Stimulated activated naive CD8-positive, alpha-beta T cell treated with anti-CD3 and anti-CD28 coated beads, Interleukin-15, Interleukin-2, amounts not matched to agents 100 U/mL and 50 U/mL, for 24 hours (primary cell): ENCODE measurements at regions not wholly inside any gene's neighbourhood (a gene's known extent, or its start where the extent isn't known, plus 50 kb on each side); places are given as distances from the start of the nearest gene placed in this dataset.
"Not testable (repeated sequence)": the region's sequence is repeated elsewhere in the genome, so short reads cannot be mapped to it uniquely, and the experiment has no call there.

Source experiments
- ATAC-seq: fragments of 150-1000 bp; cut with Tn5 transposase; one replicate; pipeline ENCODE4 v1.10.0; 2021
- DNase-seq: peaks from one replicate; pipeline ENCODE4 v3.0.0; 2021

GRCh38 chr4:155032521-155033229 lies 175.8 kb upstream of the NPY2R start:
- DNase-seq (no peak), ATAC-seq (no peak)

- no peak for ATAC-seq
- no peak for DNase-seq
Observed at GRCh38 chr4:155033604-155034003, 174.8 kb upstream of the NPY2R start.

DNA sequence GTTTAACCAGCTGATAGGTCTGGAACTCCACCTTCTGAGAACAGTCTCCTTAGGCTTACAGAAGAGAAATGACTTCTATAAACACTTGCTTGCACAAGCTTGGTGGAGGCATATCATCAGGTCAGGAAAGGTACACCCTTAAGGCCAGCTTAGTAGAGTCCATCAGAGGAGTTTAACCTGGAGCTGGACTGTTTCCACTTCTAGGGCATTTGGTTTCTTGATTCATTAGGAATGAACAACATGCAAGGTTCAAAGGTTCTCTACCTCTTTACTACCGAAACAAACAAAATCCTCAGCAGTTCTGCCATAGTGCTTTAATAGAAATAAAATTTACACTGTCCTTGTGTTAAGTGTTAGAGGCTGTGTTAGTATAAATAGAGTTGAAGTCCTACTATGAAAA lies 171.4 kb upstream of the NPY2R start:
- DNase-seq = no peak

GRCh38 chr4:155038459-155038858 lies 170.0 kb upstream of the NPY2R start:
- DNase-seq (no peak), ATAC-seq (no peak)

More for the DNA sequence above, 171.4 kb upstream of the NPY2R start:
- no peak for ATAC-seq

DNA sequence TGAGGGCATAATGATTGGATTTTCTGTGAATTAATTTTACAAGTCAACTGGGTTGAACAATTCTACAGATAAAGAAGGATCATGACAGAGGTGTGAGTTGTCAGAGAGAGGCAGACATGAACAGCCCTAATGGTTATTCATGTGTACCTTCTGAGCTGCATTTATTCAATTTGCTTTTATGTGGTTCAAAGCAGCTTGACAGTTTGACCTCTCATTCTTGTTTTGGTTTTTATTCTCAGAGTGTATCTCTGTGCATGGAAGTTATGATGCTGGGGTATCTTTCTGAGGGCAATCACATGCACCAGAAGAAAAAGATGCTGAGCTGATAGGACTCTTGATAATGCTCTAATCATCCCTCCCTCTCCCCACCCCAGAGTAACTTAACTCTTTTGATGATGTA lies 169.3 kb upstream of the NPY2R start:
- no peak for ATAC-seq

GRCh38 chr4:155040031-155040430 lies 168.4 kb upstream of the NPY2R start:
- ATAC-seq = no peak
- no peak for DNase-seq

More for the DNA sequence above, 169.3 kb upstream of the NPY2R start:
- DNase-seq = no peak

- DNase-seq = no peak
- ATAC-seq = no peak
Observed at GRCh38 chr4:155042014-155042413, 166.4 kb upstream of the NPY2R start.

- not testable (repeated sequence) for ATAC-seq, DNase-seq
Observed at GRCh38 chr4:155044251-155044650, 164.2 kb upstream of the NPY2R start.

DNA sequence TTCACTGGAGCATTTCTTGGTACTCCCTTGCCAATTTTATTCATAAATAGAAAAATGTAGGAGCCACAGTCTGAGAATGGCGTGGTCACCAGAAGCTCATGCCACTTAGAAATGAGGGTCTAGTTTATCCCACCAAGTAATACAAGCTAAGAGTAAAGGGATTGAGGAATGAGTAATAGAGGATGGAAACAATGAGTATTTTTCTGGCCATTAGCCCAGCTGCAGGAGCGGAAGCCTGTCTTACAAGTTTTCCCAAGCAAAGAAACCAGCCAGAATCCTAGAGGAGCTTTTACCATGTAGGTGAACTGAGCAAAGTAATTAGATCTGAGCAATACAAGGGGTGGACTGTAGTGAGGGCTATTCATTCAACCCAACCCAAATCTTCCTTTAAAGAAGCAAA lies 160.7 kb upstream of the NPY2R start:
- DNase-seq = no peak
- no peak for ATAC-seq

DNA sequence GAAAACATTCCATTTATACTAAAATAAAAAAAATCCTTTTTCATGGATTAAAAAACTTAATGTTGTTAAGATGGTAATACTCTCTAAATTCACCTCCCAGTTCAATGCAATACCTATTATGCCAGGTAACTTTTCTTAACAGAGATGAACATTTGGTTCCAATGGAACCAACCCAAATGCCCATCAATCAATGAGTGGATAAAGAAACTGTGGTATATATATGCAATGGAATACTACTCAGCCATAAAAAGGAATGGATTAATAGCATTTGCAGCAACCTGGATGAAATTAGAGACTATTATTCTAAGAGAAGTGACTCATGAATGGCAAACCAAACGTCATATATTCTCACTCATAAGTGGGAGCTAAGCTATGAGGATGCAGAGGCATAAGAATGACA lies 154.4 kb upstream of the NPY2R start:
- DNase-seq, ATAC-seq: not testable (repeated sequence)

- DNase-seq (no peak), ATAC-seq (no peak)
Observed at GRCh38 chr4:155060419-155060818, 148.0 kb upstream of the NPY2R start.

DNA sequence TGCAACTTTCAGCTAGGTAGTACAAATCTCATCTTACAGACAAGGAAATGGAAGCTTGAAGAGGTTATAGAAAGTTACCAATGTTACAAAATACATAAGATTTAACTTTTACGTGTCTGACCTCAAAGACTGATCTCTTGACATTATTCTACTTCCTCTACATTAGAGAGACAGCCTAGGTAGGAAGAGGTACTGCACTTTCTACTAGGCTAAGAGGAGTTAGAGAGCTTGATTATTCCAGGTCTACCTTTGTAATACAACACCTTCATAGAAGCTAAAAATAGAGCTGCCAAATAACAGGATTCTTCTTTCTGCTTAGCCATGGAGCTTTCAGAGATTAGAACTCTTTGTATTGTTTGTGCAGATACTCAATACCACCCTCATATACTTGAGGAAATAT lies 147.6 kb upstream of the NPY2R start:
- no peak for ATAC-seq
- no peak for DNase-seq

- DNase-seq (no peak), ATAC-seq (no peak)
Observed at GRCh38 chr4:155062948-155063347, 145.5 kb upstream of the NPY2R start.

GRCh38 chr4:155064934-155065333 lies 143.5 kb upstream of the NPY2R start:
- DNase-seq, ATAC-seq: not testable (repeated sequence)

GRCh38 chr4:155066871-155067270 lies 141.6 kb upstream of the NPY2R start:
- ATAC-seq (no peak), DNase-seq (no peak)

DNA sequence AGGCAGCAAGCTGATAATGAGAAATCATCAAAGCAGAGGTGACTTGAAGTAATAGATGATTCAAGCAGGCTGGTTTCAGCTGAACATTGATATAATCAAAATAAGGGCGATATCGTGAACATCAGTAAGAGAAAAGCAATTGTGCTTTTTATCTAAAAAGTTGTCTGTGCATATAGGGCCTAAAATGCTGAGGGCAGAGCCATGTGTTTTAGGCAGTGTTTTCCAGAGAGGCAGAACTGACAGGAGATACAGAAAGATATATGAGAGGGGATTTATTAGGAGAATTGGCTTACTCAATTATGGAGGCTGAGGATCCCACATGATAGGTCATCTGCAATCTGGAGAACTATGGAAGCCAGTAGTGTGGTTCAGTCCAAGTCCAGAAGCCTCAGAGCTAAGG lies 136.5 kb upstream of the NPY2R start:
- no peak for ATAC-seq
- no peak for DNase-seq

GRCh38 chr4:155072417-155072816 lies 136.0 kb upstream of the NPY2R start:
- DNase-seq (no peak), ATAC-seq (no peak)

- no peak for DNase-seq
- no peak for ATAC-seq
Observed at GRCh38 chr4:155073852-155074251, 134.6 kb upstream of the NPY2R start.

GRCh38 chr4:155076256-155076785 lies 132.1 kb upstream of the NPY2R start:
- no peak for ATAC-seq
- DNase-seq = no peak

GRCh38 chr4:155077452-155078229 lies 130.8 kb upstream of the NPY2R start:
- ATAC-seq = no peak
- no peak for DNase-seq

DNA sequence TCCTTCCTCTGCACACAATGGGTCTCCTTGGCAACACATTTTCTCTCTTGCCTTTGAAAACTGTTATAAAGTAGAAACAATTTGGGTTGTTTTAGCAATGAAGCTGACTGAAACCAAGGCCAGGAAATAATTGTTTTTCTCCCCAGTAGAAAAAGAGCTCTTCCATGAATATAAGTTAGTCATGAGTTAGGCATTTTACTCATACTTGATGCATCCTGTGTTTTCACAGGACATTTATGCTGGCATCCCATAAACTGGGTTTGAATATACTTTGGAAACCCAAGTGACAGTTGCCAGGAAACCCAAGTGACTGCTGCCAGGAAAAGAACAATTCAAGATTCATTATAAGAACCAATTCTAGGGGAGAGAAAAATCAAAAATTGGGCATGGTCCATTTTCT lies 128.6 kb upstream of the NPY2R start:
- DNase-seq (no peak), ATAC-seq (no peak)

DNA sequence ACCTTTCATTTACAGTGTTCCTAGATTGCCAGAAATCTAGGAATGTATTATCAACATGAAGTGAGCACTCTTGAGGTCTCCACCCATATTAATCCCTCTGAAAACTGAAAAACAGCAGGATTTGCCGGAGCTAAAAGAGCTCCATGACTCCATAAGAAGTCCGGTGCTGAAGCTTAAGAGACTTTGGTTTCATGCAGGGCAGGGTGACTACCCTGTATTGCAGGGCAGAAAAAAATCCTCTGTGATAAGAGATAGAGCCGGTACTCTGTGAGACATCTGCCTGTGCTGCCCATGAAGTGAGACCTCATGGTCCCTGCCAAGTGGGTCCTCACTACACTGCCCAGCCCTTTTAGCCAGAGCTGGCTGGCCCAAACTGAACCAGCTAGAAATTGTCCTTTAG lies 127.2 kb upstream of the NPY2R start:
- DNase-seq = no peak
- ATAC-seq = no peak

- ATAC-seq = no peak
- no peak for DNase-seq
Observed at GRCh38 chr4:155085843-155086530, 122.4 kb upstream of the NPY2R start.
